ENCODE measurements at regions not wholly inside any gene's neighbourhood (a gene's known extent, or its start where the extent isn't known, plus 50 kb on each side); places are given as distances from the start of the nearest gene placed in this dataset.

DNA sequence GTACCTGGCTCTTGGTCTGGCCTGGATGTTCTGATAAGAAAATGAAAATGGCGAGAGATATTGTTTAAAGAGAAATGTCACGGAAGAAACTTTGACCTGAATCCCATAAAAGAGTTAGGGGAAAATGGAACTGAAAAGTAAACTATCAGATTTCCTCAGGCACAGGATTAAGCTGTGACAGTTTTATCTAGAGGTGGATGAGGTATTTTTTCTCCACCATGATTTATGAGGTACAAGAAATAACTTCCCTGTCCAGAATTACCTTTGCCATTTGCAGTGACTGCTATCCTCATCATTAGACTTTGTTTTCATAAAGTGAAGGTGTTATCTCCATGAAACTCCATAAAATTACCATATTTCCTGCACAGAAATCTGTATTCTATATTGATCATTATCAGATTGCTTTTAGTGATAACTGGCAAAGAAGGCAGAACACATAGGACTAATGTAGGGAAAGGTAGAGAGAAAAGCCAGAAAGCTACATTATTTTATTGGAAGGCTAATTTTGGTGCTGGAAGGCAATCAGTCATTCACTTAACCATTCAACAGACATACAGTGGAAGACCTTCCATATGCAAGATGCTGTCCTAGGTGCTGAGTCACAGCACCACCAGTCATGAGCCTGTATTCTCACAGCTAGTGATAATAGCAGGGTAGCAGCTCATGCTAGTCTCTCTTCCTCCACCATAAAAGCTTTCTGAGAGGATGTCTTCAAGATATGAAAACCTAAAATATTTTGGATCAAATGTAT is 427.3 kb upstream of the CITED2 start:
- TF ChIP-seq, protein P1, sequence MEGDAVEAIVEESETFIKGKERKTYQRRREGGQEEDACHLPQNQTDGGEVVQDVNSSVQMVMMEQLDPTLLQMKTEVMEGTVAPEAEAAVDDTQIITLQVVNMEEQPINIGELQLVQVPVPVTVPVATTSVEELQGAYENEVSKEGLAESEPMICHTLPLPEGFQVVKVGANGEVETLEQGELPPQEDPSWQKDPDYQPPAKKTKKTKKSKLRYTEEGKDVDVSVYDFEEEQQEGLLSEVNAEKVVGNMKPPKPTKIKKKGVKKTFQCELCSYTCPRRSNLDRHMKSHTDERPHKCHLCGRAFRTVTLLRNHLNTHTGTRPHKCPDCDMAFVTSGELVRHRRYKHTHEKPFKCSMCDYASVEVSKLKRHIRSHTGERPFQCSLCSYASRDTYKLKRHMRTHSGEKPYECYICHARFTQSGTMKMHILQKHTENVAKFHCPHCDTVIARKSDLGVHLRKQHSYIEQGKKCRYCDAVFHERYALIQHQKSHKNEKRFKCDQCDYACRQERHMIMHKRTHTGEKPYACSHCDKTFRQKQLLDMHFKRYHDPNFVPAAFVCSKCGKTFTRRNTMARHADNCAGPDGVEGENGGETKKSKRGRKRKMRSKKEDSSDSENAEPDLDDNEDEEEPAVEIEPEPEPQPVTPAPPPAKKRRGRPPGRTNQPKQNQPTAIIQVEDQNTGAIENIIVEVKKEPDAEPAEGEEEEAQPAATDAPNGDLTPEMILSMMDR (IDR thresholded peaks at IDR 0.05; ENCODE audit: insufficient read depth, low read depth, low read length): no peak
- no peak for TF ChIP-seq EZH2 (IDR thresholded peaks at IDR 0.05; ENCODE audit: insufficient read depth, low read length)
